ENCODE measurements at regions not wholly inside any gene's neighbourhood (a gene's known extent, or its start where the extent isn't known, plus 50 kb on each side); places are given as distances from the start of the nearest gene placed in this dataset.

DNA sequence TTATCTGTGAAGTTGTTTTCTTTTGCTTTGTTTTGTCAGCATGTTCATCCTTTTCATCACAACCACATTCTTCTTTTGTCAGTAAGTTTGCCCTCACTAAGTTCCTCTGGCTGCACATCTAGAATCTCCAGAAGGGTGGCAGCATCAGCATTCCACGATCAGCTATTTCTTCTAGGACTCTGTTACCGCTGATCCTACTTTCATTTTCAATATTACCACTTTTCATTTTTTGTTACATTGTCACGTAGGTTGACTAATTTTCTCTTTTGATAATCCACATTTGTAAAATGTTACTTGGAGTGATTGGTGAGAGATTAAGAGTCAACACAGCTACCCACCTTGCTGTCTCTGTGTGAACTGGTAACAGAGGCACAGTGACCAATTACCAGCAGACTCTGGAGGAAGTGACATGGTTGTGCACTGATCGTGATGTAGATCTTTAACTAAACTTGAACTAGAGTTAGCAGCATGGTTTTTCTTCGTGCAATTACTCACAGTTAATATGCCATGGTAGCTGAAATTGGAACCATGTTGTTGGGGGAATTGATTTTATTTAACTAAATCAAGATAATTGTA, 307.9 kb upstream of the SLC35B3 start:
- TF ChIP-seq CTCF (IDR thresholded peaks at IDR 0.05) (peak; percentile 45; the same call in 1 of the 2 replicates), POLR2AphosphoS5 (IDR thresholded peaks at IDR 0.05; ENCODE audit: low read depth, low read length) (no peak), SIN3A (IDR thresholded peaks at IDR 0.05; ENCODE audit: borderline replicate concordance, insufficient read depth, low read depth, low read length) (no peak), TCF7L2 (IDR thresholded peaks at IDR 0.05; ENCODE audit: low read depth, low read length) (no peak)
- TF ChIP-seq, protein P1, sequence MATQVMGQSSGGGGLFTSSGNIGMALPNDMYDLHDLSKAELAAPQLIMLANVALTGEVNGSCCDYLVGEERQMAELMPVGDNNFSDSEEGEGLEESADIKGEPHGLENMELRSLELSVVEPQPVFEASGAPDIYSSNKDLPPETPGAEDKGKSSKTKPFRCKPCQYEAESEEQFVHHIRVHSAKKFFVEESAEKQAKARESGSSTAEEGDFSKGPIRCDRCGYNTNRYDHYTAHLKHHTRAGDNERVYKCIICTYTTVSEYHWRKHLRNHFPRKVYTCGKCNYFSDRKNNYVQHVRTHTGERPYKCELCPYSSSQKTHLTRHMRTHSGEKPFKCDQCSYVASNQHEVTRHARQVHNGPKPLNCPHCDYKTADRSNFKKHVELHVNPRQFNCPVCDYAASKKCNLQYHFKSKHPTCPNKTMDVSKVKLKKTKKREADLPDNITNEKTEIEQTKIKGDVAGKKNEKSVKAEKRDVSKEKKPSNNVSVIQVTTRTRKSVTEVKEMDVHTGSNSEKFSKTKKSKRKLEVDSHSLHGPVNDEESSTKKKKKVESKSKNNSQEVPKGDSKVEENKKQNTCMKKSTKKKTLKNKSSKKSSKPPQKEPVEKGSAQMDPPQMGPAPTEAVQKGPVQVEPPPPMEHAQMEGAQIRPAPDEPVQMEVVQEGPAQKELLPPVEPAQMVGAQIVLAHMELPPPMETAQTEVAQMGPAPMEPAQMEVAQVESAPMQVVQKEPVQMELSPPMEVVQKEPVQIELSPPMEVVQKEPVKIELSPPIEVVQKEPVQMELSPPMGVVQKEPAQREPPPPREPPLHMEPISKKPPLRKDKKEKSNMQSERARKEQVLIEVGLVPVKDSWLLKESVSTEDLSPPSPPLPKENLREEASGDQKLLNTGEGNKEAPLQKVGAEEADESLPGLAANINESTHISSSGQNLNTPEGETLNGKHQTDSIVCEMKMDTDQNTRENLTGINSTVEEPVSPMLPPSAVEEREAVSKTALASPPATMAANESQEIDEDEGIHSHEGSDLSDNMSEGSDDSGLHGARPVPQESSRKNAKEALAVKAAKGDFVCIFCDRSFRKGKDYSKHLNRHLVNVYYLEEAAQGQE (IDR thresholded peaks at IDR 0.05; ENCODE audit: insufficient read depth in 1 of 2, low read depth in 2 of 2, low read length in 1 of 2): no peak

Measured in Panc1 (cell line).